ENCODE measurements at regions not wholly inside any gene's neighbourhood (a gene's known extent, or its start where the extent isn't known, plus 50 kb on each side); places are given as distances from the start of the nearest gene placed in this dataset.

- Histone ChIP-seq H3K9me3 (no peaks in the 10 kb centered on the region), H3K27ac (no peak overlapping the region), H3K4me1 (no peaks in the 10 kb centered on the region), H3K27me3 (no peaks in the 10 kb centered on the region), H3K4me3 (no peak overlapping the region), H3K36me3 (no peaks in the 10 kb centered on the region)
- intact Hi-C loops (cut with DNase I): no loop called here
- no peak for TF ChIP-seq CTCF (IDR thresholded peaks at IDR 0.05)
- 29 to 60% methylated on average over 1 of the region's 1 CpG for WGBS, 2 donors
- ATAC-seq (no peak), DNase-seq (no peak), FAIRE-seq (no peak)
These were observed 529.5 kb upstream of the CDH8 start for GRCh38 chr16:62565706-62566105.

GRCh38 chr16:62564291-62564690 lies 528.1 kb upstream of the CDH8 start:
- intact Hi-C loops (cut with DNase I): no loop called here
- no peak for FAIRE-seq
- no peaks in the 10 kb centered on the region for H3K9me3 ChIP-seq
- WGBS, 2 donors: 39 to 55% methylated on average over 2 of the region's 2 CpGs
- no peaks in the 10 kb centered on the region for H3K36me3 ChIP-seq
- no peaks in the 10 kb centered on the region for H3K4me1 ChIP-seq
- no peak overlapping the region for H3K4me3 ChIP-seq
- no peak for TF ChIP-seq CTCF (IDR thresholded peaks at IDR 0.05)
- no peak overlapping the region for H3K27ac ChIP-seq
- no peak for DNase-seq
- ATAC-seq: no peak
- H3K27me3 ChIP-seq: no peaks in the 10 kb centered on the region

- ATAC-seq (no peak), DNase-seq (no peak), FAIRE-seq (no peak)
- TF ChIP-seq CTCF (IDR thresholded peaks at IDR 0.05): no peak
- Histone ChIP-seq H3K36me3 (no peaks in the 10 kb centered on the region), H3K9me3 (no peaks in the 10 kb centered on the region), H3K4me1 (no peaks in the 10 kb centered on the region), H3K27me3 (no peaks in the 10 kb centered on the region), H3K4me3 (no peak overlapping the region), H3K27ac (no peak overlapping the region)
- intact Hi-C loops (cut with DNase I): no loop called here
These were observed 525.9 kb upstream of the CDH8 start for GRCh38 chr16:62562121-62562520.

- no peak for FAIRE-seq
- H3K27ac ChIP-seq: no peak overlapping the region
- TF ChIP-seq CTCF (IDR thresholded peaks at IDR 0.05): no peak
- no peak for DNase-seq
- H3K27me3 ChIP-seq: no peaks in the 10 kb centered on the region
- WGBS, 2 donors: 34 to 46% methylated on average over 4 of the region's 4 CpGs
- H3K4me1 ChIP-seq: no peaks in the 10 kb centered on the region
- no peaks in the 10 kb centered on the region for H3K36me3 ChIP-seq
- intact Hi-C loops (cut with DNase I): no loop called here
- H3K4me3 ChIP-seq: no peak overlapping the region
- no peaks in the 10 kb centered on the region for H3K9me3 ChIP-seq
- no peak for ATAC-seq
These were observed 513.6 kb upstream of the CDH8 start for GRCh38 chr16:62549875-62550274.

- TF ChIP-seq CTCF (IDR thresholded peaks at IDR 0.05): no peak
- no peak for FAIRE-seq
- Histone ChIP-seq H3K27ac (no peak overlapping the region), H3K27me3 (no peaks in the 10 kb centered on the region), H3K4me3 (no peak overlapping the region), H3K9me3 (no peaks in the 10 kb centered on the region), H3K4me1 (no peaks in the 10 kb centered on the region), H3K36me3 (no peaks in the 10 kb centered on the region)
- no peak for DNase-seq
- intact Hi-C loops (cut with DNase I): no loop called here
- no peak for ATAC-seq
- WGBS, 2 donors: 72 to 73% methylated on average over 1 of the region's 1 CpG
These were observed 511.9 kb upstream of the CDH8 start for GRCh38 chr16:62548095-62548494.

Data from pancreas (tissue), 10 donors.